Upper lobe of left lung (tissue), 6 donors: ENCODE measurements at regions not wholly inside any gene's neighbourhood (a gene's known extent, or its start where the extent isn't known, plus 50 kb on each side); places are given as distances from the start of the nearest gene placed in this dataset.

Experiments
- ATAC-seq, 2 donors: fragments of 200-7000 bp; cut with Tn5 transposase; one replicate each; pipeline ENCODE4 v1.9.1; 2022; ENCODE audit warnings: mild to moderate bottlenecking in 2 of 2, moderate library complexity in 2 of 2; ENCODE audit not compliant: low FRiP score in 2 of 2
- DNase-seq, 2 donors: peaks; one replicate each; pipeline ENCODE4 v3.0.0-alpha.2; 2019 to 2020
- H3K27ac ChIP-seq, 4 donors: fragments of 200-600 bp; sonication (generic); one replicate each; pipeline ENCODE4 v1.5.1; 2016 to 2019
- H3K27me3 ChIP-seq, 4 donors: fragments of 200-600 bp; sonication (generic); one replicate each; pipeline ENCODE4 v1.5.1; 2017 to 2019
- H3K36me3 ChIP-seq, 4 donors: fragments of 200-600 bp; sonication (generic); one replicate each; pipeline ENCODE4 v1.5.1; 2016 to 2019
- H3K4me1 ChIP-seq, 4 donors: fragments of 200-600 bp; sonication (generic); one replicate each; pipeline ENCODE4 v1.5.1; 2018 to 2019
- H3K4me3 ChIP-seq, 4 donors: fragments of 200-600 bp; sonication (generic); one replicate each; pipeline ENCODE4 v1.5.1; 2017 to 2019; ENCODE audit warnings: mild to moderate bottlenecking in 2 of 4, moderate library complexity in 1 of 4
- H3K9me3 ChIP-seq, 4 donors: fragments of 200-600 bp; sonication (generic); one replicate each; pipeline ENCODE4 v1.5.1; 2018 to 2019
- EP300 ChIP-seq, 4 donors: sonication (generic); formaldehyde crosslinking; IDR thresholded peaks; one replicate each; pipeline ENCODE4 v1.5.1; 2017; ENCODE audit warnings: antibody characterized with exemption in 4 of 4, control low read depth in 2 of 4
- POLR2A ChIP-seq, 4 donors: fragments of 450-650 bp; IDR thresholded peaks; one replicate each; pipeline ENCODE4 v1.5.1; 2016 to 2017; ENCODE audit warnings: antibody characterized with exemption in 4 of 4, mild to moderate bottlenecking in 2 of 4
- POLR2AphosphoS5 ChIP-seq, 2 donors: sonication (generic); formaldehyde crosslinking; IDR thresholded peaks; one replicate each; pipeline ENCODE4 v1.5.1; 2017; ENCODE audit warnings: antibody characterized with exemption in 2 of 2
- WGBS, 2 donors: methylation state at CpG; one replicate each; pipeline ENCODE4 v1.1.5; 2017 to 2018; 5-methylcytosine and 5-hydroxymethylcytosine counted together
- TF ChIP-seq, protein P1 (sequence below), 6 experiments: fragments of 450-650 bp in 4 of 6; fragments of 200-600 bp in 2 of 6; sonication (generic) in 2 of 6; IDR thresholded peaks; one replicate each; pipeline ENCODE4 v1.5.1; 2016 to 2019; ENCODE audit warnings: antibody characterized with exemption in 6 of 6
- donor health status: DM: no; HTN: no; CAD: no; lungs with moderate emphysema.
- donor health status: DM: no; HTN: yes; CAD: no; lungs with severe emphysema.

DNA sequence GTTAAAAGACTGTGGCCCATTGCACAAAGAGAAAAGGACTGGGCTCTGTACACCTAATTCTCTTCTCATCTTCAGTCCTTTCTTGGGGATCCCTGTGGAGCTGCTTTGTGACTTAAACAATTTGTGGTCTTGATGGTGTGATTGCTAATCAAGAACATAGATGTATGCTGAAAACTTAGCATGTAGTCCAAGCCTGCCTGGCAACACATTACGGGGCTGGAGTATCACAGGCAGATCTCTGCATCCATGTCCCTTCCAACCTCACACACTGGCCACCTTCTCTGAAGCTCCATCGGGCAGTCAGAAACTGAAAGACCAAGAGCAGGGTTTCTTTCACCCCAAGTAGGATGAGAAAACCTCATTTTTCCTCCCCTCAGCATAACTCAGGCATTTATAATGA is 69.6 kb upstream of the ARGLU1 start:
- no peak overlapping the region for H3K4me3 ChIP-seq
- no peaks in the 10 kb centered on the region for H3K27me3 ChIP-seq
- 85 to 92% methylated on average over 2 of the region's 2 CpGs for WGBS, 2 donors
- no peaks in the 10 kb centered on the region for H3K36me3 ChIP-seq
- ATAC-seq (no peak), DNase-seq (no peak)
- H3K9me3 ChIP-seq, result no peaks in the 10 kb centered on the region
- peak overlapping the region; percentile 13 to 69 (median 54) for H3K27ac ChIP-seq
- no peak for TF ChIP-seq POLR2AphosphoS5 (IDR thresholded peaks at IDR 0.05)
- TF ChIP-seq EP300 (IDR thresholded peaks at IDR 0.05), result no peak
- TF ChIP-seq, protein P1, sequence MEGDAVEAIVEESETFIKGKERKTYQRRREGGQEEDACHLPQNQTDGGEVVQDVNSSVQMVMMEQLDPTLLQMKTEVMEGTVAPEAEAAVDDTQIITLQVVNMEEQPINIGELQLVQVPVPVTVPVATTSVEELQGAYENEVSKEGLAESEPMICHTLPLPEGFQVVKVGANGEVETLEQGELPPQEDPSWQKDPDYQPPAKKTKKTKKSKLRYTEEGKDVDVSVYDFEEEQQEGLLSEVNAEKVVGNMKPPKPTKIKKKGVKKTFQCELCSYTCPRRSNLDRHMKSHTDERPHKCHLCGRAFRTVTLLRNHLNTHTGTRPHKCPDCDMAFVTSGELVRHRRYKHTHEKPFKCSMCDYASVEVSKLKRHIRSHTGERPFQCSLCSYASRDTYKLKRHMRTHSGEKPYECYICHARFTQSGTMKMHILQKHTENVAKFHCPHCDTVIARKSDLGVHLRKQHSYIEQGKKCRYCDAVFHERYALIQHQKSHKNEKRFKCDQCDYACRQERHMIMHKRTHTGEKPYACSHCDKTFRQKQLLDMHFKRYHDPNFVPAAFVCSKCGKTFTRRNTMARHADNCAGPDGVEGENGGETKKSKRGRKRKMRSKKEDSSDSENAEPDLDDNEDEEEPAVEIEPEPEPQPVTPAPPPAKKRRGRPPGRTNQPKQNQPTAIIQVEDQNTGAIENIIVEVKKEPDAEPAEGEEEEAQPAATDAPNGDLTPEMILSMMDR (IDR thresholded peaks at IDR 0.05), result no peak
- no peak for TF ChIP-seq POLR2A (IDR thresholded peaks at IDR 0.05)
- peaks cover 0 to 5% (median 2%) of the 10 kb centered on the region in 4 donors for H3K4me1 ChIP-seq

DNA sequence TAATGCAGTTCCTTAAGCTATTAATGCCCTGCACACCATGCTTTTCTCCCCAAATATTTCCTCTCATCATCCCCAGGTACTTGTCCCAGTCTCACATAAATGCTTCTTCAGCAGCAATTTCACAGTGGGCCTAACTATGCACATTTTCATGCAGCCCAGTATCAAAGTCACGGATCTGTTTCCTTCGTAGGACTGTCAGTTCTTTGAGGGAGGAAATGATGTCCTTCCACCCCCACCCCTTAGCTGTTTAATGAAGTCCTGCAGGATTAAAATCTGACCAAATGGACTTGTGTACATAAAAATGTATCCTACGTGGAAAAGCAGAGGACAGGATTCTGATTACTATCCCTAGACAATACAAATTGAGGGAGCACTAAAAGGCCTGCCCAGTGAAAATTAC is 68.6 kb upstream of the ARGLU1 start:
- H3K4me3 ChIP-seq, result no peak overlapping the region
- no peaks in the 10 kb centered on the region for H3K36me3 ChIP-seq
- DNase-seq (no peak), ATAC-seq (no peak)
- H3K27ac ChIP-seq, result peak overlapping the region in 3 of 4 donors; percentile 52 to 69 (median 56)
- 64 to 67% methylated on average over 3 of the region's 3 CpGs for WGBS, 2 donors
- TF ChIP-seq, protein P1 (IDR thresholded peaks at IDR 0.05), result no peak
- peak; percentile 16 to 22 for TF ChIP-seq POLR2AphosphoS5 (IDR thresholded peaks at IDR 0.05)
- TF ChIP-seq EP300 (IDR thresholded peaks at IDR 0.05), result peak in 2 of 4 donors; percentile 62 to 77
- no peaks in the 10 kb centered on the region for H3K9me3 ChIP-seq
- H3K4me1 ChIP-seq, result peaks cover 0 to 5% (median 2%) of the 10 kb centered on the region in 4 donors
- no peaks in the 10 kb centered on the region for H3K27me3 ChIP-seq

DNA sequence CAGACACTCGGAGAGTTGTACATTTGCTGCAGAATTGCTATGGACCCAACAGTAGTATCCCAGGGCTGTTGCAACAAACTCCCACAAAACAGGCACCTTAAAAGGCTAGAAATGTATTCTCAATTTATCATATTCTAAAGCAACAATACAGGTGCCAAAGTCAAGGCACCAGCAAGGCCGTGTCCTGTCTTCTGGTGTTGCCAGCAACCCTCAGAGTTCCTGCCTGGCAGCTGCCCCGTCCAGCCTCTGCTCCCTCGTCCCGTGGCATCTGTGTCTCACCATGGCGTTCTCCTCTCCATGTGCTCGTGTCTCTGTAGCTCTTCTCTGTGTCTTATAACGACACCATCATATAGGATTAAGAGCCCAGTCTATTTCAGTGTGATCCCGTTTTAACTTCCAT is 67.7 kb upstream of the ARGLU1 start:
- TF ChIP-seq, protein P1 (IDR thresholded peaks at IDR 0.05), result no peak
- TF ChIP-seq POLR2A (IDR thresholded peaks at IDR 0.05) (no peak), EP300 (IDR thresholded peaks at IDR 0.05) (no peak), POLR2AphosphoS5 (IDR thresholded peaks at IDR 0.05) (no peak)
- H3K4me3 ChIP-seq, result no peak overlapping the region
- no peaks in the 10 kb centered on the region for H3K9me3 ChIP-seq
- ATAC-seq (peak in 1 of 2 donors; percentile 30), DNase-seq (peak in 1 of 2 donors; percentile 10)
- H3K27ac ChIP-seq, result peak overlapping the region in 3 of 4 donors; percentile 6 to 63 (median 28)
- 84 to 93% methylated on average over 8 to 9 of the region's 9 CpGs for WGBS, 2 donors
- peaks cover 0 to 7% (median 2%) of the 10 kb centered on the region in 4 donors for H3K4me1 ChIP-seq
- no peaks in the 10 kb centered on the region for H3K36me3 ChIP-seq
- no peaks in the 10 kb centered on the region for H3K27me3 ChIP-seq

DNA sequence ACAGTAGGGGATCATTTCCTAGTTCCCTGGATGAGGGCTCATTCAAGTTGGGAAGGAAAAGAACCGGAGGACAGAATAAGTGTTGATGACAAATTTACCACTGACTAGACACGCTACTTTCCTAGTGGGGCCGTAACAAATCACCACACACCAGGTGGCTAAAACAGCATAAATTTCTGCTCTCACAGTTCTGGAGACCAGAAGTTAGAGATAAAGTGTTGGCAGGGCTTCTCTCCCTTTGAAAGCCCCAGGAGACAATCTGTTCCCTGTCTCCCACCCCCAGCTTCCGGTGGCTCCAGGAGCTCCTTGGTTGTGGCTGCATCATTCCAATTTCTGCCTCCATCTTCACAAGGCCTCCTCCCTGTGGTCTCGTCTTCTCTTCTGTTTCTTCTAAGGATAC is 65.4 kb upstream of the ARGLU1 start:
- DNase-seq (no peak), ATAC-seq (no peak)
- Histone ChIP-seq H3K27me3 (no peaks in the 10 kb centered on the region), H3K4me1 (peaks cover 0 to 25% (median 6%) of the 10 kb centered on the region in 4 donors), H3K4me3 (no peak overlapping the region), H3K27ac (peak overlapping the region in 2 of 4 donors; percentile 23 to 34), H3K9me3 (no peaks in the 10 kb centered on the region), H3K36me3 (no peaks in the 10 kb centered on the region)
- no peak for TF ChIP-seq POLR2A (IDR thresholded peaks at IDR 0.05)
- no peak for TF ChIP-seq EP300 (IDR thresholded peaks at IDR 0.05)
- TF ChIP-seq, protein P1 (IDR thresholded peaks at IDR 0.05), result no peak
- TF ChIP-seq POLR2AphosphoS5 (IDR thresholded peaks at IDR 0.05), result no peak
- 86 to 87% methylated on average over 5 of the region's 5 CpGs for WGBS, 2 donors

DNA sequence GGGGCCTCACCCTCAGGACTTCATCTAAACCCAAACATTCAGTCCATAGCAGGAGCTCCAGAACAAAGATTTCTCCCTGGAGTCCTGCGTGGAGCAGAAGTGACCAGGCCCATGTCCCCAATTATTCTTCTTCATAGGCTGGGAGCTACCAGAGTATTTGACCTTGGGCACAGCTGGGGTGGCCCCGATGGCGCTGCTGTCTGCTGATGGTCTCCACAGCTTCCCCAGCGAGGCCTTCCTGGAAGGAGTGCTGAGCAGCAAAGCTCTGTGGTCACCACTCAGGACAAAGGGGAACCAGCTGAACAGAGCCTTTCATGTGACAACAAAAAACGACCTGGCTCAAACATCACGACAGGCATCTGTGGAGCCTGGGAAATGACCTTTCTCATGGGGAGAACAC is 62.7 kb upstream of the ARGLU1 start:
- DNase-seq, result peak in 1 of 2 donors; percentile 15
- H3K4me3 ChIP-seq, result no peak overlapping the region
- WGBS, 2 donors, result 56 to 78% methylated on average over 4 to 6 of the region's 6 CpGs
- peak overlapping the region in 2 of 4 donors; percentile 14 to 59 for H3K27ac ChIP-seq
- TF ChIP-seq EP300 (IDR thresholded peaks at IDR 0.05) (no peak), POLR2AphosphoS5 (IDR thresholded peaks at IDR 0.05) (no peak), POLR2A (IDR thresholded peaks at IDR 0.05) (no peak)
- TF ChIP-seq, protein P1 (IDR thresholded peaks at IDR 0.05), result no peak
- ATAC-seq, result peak in 1 of 2 donors; percentile 28
- peaks cover 0 to 25% (median 4%) of the 10 kb centered on the region in 4 donors for H3K4me1 ChIP-seq
- no peaks in the 10 kb centered on the region for H3K36me3 ChIP-seq
- no peaks in the 10 kb centered on the region for H3K27me3 ChIP-seq
- H3K9me3 ChIP-seq, result no peaks in the 10 kb centered on the region
